Endothelial cell of umbilical vein (primary cell): ENCODE measurements at regions not wholly inside any gene's neighbourhood (a gene's known extent, or its start where the extent isn't known, plus 50 kb on each side); places are given as distances from the start of the nearest gene placed in this dataset.

Experiments used
- BruUV-seq: library from RNA; stranded (reverse); fragments of 400-500 nt; replicated peaks from 2 replicates; lab custom pipeline; 2021; lab: Mats Ljungman, UMichigan
- CTCF ChIA-PET: fragments of 300-600, 350-600 bp; sonication (Branson Sonifier 250); formaldehyde crosslinking; loops from one replicate; lab custom pipeline; 2021; ENCODE audit warnings: antibody characterized with exemption, inconsistent platforms; lab: Charles Lee
- POLR2A ChIA-PET: fragments of 300-600, 350-600 bp; sonication (Branson Sonifier 250); formaldehyde crosslinking; loops from one replicate; lab custom pipeline; 2021; ENCODE audit warnings: antibody characterized with exemption, inconsistent platforms; lab: Charles Lee
- DNase-seq: peaks from one replicate; pipeline ENCODE4 v3.0.0-alpha.2; 2011; ENCODE audit warnings: low read depth, low spot score
- FAIRE-seq: peaks from 2 replicates; lab custom pipeline; 2011; peaks lifted over from hg19 to GRCh38; lab: Jason Lieb, UNC
- H2AFZ ChIP-seq: 2 replicates; pipeline ENCODE4 v1.6.0; 2012; ENCODE audit warnings: low read depth, low read length, control low read depth, inconsistent platforms
- H3K27ac ChIP-seq: 2 replicates; pipeline ENCODE4 v1.5.1; 2011; ENCODE audit warnings: low read depth, mild to moderate bottlenecking, control low read depth, low read length, moderate library complexity; ENCODE audit not compliant: insufficient read depth
- H3K27me3 ChIP-seq, 2 experiments: 2 replicates each; pipeline versions ENCODE4 v1.6.0 to v1.6.1; 2011; ENCODE audit warnings: low read length in 2 of 2, mixed read lengths in 1 of 2; ENCODE audit not compliant: control insufficient read depth in 2 of 2, insufficient read depth in 2 of 2
- H3K36me3 ChIP-seq, 2 experiments: 2 replicates in 1 of 2; 3 replicates in 1 of 2; pipeline ENCODE4 v1.5.1; 2011; ENCODE audit warnings: low read length in 2 of 2, mild to moderate bottlenecking in 1 of 2, moderate library complexity in 1 of 2; ENCODE audit not compliant: control insufficient read depth in 2 of 2, insufficient read depth in 2 of 2; ENCODE audit errors: extremely low read depth in 1 of 2
- H3K4me1 ChIP-seq: 3 replicates; pipeline ENCODE4 v1.5.1; 2011; ENCODE audit warnings: mild to moderate bottlenecking, low read length; ENCODE audit not compliant: control insufficient read depth, insufficient read depth; ENCODE audit errors: extremely low read depth
- H3K4me2 ChIP-seq: 2 replicates; pipeline ENCODE4 v1.6.1; 2011; ENCODE audit warnings: low read length, control low read depth, mixed read lengths; ENCODE audit not compliant: insufficient read depth
- H3K4me3 ChIP-seq, 3 experiments: fragments of 200-600 bp in 1 of 3; sonication (generic), shearing (Covaris generic) in 1 of 3; replicated peaks in 1 of 3; 2 replicates each; pipeline ENCODE4 v1.5.1; 2011 to 2016; ENCODE audit warnings: control low read depth in 3 of 3, low read length in 3 of 3, mild to moderate bottlenecking in 2 of 3, inconsistent platforms in 1 of 3, low read depth in 1 of 3, moderate library complexity in 1 of 3; ENCODE audit not compliant: insufficient read depth in 1 of 3
- H3K79me2 ChIP-seq: 2 replicates; pipeline ENCODE4 v1.6.0; 2012; ENCODE audit warnings: low read length, inconsistent platforms; ENCODE audit not compliant: control insufficient read depth, insufficient read depth
- H3K9ac ChIP-seq: replicated peaks from 2 replicates; pipeline ENCODE3; 2011; ENCODE audit warnings: low read length, control low read depth; ENCODE audit not compliant: insufficient read depth; ENCODE audit errors: extremely low read depth
- H3K9me1 ChIP-seq: replicated peaks from 3 replicates; pipeline ENCODE4 v1.6.0; 2011; ENCODE audit warnings: mild to moderate bottlenecking, low read length; ENCODE audit not compliant: control insufficient read depth, insufficient read depth; ENCODE audit errors: extremely low read depth
- H3K9me3 ChIP-seq: replicated peaks from 2 replicates; pipeline ENCODE4 v1.5.1; 2012; ENCODE audit warnings: low read length, inconsistent platforms; ENCODE audit not compliant: control insufficient read depth, insufficient read depth
- H4K20me1 ChIP-seq: replicated peaks from 2 replicates; pipeline ENCODE3; 2011; ENCODE audit warnings: mild to moderate bottlenecking, low read length; ENCODE audit not compliant: control insufficient read depth, insufficient read depth; ENCODE audit errors: extremely low read depth
- CTCF ChIP-seq, 2 donors: IDR thresholded peaks; 1 replicate in 1 of 2; 2 replicates in 1 of 2; pipeline ENCODE4 v1.5.1; 2011; ENCODE audit warnings: low read length in 2 of 2, mild to moderate bottlenecking in 2 of 2, moderate library complexity in 2 of 2, control low read depth in 1 of 2, inconsistent platforms in 1 of 2, low read depth in 1 of 2; ENCODE audit not compliant: insufficient read depth in 1 of 2; ENCODE audit errors: extremely low read depth in 1 of 2
- EZH2 ChIP-seq: IDR thresholded peaks from 2 replicates; pipeline ENCODE4 v1.6.1; 2012; ENCODE audit warnings: borderline replicate concordance, low read depth, mild to moderate bottlenecking, moderate library complexity, low read length, inconsistent platforms; ENCODE audit not compliant: severe bottlenecking
- FOS ChIP-seq: IDR thresholded peaks from 2 replicates; pipeline ENCODE4 v1.6.1; 2011; ENCODE audit warnings: mild to moderate bottlenecking, low read length, moderate library complexity, borderline replicate concordance; ENCODE audit not compliant: insufficient read depth
- GATA2 ChIP-seq: IDR thresholded peaks from 2 replicates; pipeline ENCODE4 v1.7.0; 2011; ENCODE audit warnings: low read depth, mild to moderate bottlenecking, moderate library complexity, mixed read lengths, low read length; ENCODE audit not compliant: insufficient read length, insufficient read depth
- MAX ChIP-seq: IDR thresholded peaks from 2 replicates; pipeline ENCODE4 v1.6.1; 2011; ENCODE audit not compliant: insufficient read depth, insufficient read length
- POLR2A ChIP-seq: IDR thresholded peaks from 2 replicates; pipeline ENCODE4 v1.6.1; 2012; ENCODE audit warnings: low read depth, mild to moderate bottlenecking, control low read depth, low read length
- POLR2AphosphoS5 ChIP-seq: IDR thresholded peaks from 2 replicates; pipeline ENCODE4 v1.6.1; 2012; ENCODE audit warnings: low read depth, mild to moderate bottlenecking, control low read depth, low read length, moderate library complexity; ENCODE audit not compliant: insufficient read depth
- dilution Hi-C: fragments of 300-500 bp; cut with MboI; formaldehyde crosslinking; loops from one replicate; pipeline ENCODE4 v1.15.0; 2019; ENCODE audit warnings: low sequenced_read_pairs; ENCODE audit not compliant: extremely low pct_ligation_motif_present
- intact Hi-C: fragments of 100-400 bp; cut with micrococcal nuclease; formaldehyde crosslinking; loops from one replicate; pipeline ENCODE4 v1.10.0; 2022

GRCh38 chr5:17737092-17737491 lies 102.8 kb downstream of the TAF11L14 start:
- Histone ChIP-seq H3K36me3 (no peaks in the 10 kb centered on the region), H3K4me2 (no peak overlapping the region), H3K4me3 (no peak overlapping the region), H2AFZ (no peak overlapping the region), H3K9me1 (no peaks in the 10 kb centered on the region), H3K9ac (no peak overlapping the region), H3K27me3 (no peaks in the 10 kb centered on the region), H3K79me2 (no peaks in the 10 kb centered on the region), H3K27ac (no peak overlapping the region), H4K20me1 (no peaks in the 10 kb centered on the region), H3K9me3 (no peaks in the 10 kb centered on the region), H3K4me1 (no peaks in the 10 kb centered on the region)
- FAIRE-seq (no peak), DNase-seq (no peak)
- dilution Hi-C loops (no loop called here), intact Hi-C loops (no loop called here)
- TF ChIP-seq POLR2AphosphoS5: no peak
- no peak for TF ChIP-seq MAX
- no peak for TF ChIP-seq CTCF (IDR thresholded peaks at IDR 0.05; ENCODE audit: extremely low read depth in 1 of 2, insufficient read depth in 1 of 2, low read depth in 1 of 2, low read length in 2 of 2)
- no peak for TF ChIP-seq EZH2
- TF ChIP-seq POLR2A: no peak
- POLR2A ChIA-PET: no interaction called here
- BruUV-seq: no TSS peak
- CTCF ChIA-PET: no interaction called here

- Histone ChIP-seq H3K79me2 (no peaks in the 10 kb centered on the region), H3K4me1 (no peaks in the 10 kb centered on the region), H4K20me1 (no peaks in the 10 kb centered on the region), H3K27ac (no peak overlapping the region), H2AFZ (no peak overlapping the region), H3K9me1 (no peaks in the 10 kb centered on the region), H3K27me3 (no peaks in the 10 kb centered on the region), H3K4me3 (no peak overlapping the region), H3K9me3 (no peaks in the 10 kb centered on the region), H3K4me2 (no peak overlapping the region), H3K9ac (no peak overlapping the region), H3K36me3 (no peaks in the 10 kb centered on the region)
- no TSS peak for BruUV-seq
- TF ChIP-seq MAX (no peak), POLR2AphosphoS5 (no peak), GATA2 (no peak), FOS (no peak)
- ChIA-PET POLR2A (no interaction called here), CTCF (no interaction called here)
- DNase-seq: no peak
- no peak for FAIRE-seq
- intact Hi-C loops: no loop called here
- dilution Hi-C loops: no loop called here
These were observed 104.2 kb downstream of the TAF11L14 start for GRCh38 chr5:17738446-17738845.
